OCI-LY3 (cell line): ENCODE measurements at regions not wholly inside any gene's neighbourhood (a gene's known extent, or its start where the extent isn't known, plus 50 kb on each side); places are given as distances from the start of the nearest gene placed in this dataset.

Experiments used
- H2AFZ ChIP-seq: fragments of 200-600, 300-600 bp; shearing (Covaris generic); 2 replicates; pipeline ENCODE4 v1.6.0; 2014; ENCODE audit warnings: antibody characterized with exemption, low read depth, low read length
- H3K27ac ChIP-seq: fragments of 200-600, 300-600 bp; sonication (generic); 2 replicates; pipeline ENCODE4 v1.5.1; 2014; ENCODE audit warnings: mild to moderate bottlenecking, low read length, moderate library complexity, mixed read lengths
- H3K27me3 ChIP-seq: fragments of 200-600, 300-600 bp; sonication (generic); 2 replicates; pipeline ENCODE4 v1.6.1; 2014; ENCODE audit warnings: low read depth, low read length, mixed read lengths
- H3K36me3 ChIP-seq: fragments of 200-600, 300-600 bp; sonication (generic); replicated peaks from 2 replicates; pipeline ENCODE3; 2014; ENCODE audit warnings: low read depth, low read length, mixed read lengths
- H3K4me1 ChIP-seq: fragments of 300-600, 200-600 bp; sonication (generic); 2 replicates; pipeline ENCODE4 v1.6.1; 2014; ENCODE audit warnings: low read length, mixed read lengths
- H3K4me2 ChIP-seq: fragments of 200-600, 300-600 bp; sonication (generic); 2 replicates; pipeline ENCODE4 v1.6.1; 2014; ENCODE audit warnings: low read length, mixed read lengths
- H3K4me3 ChIP-seq: fragments of 300-600, 200-600 bp; sonication (generic); 2 replicates; pipeline ENCODE4 v1.5.1; 2014; ENCODE audit warnings: antibody characterized with exemption, mild to moderate bottlenecking, low read length, moderate library complexity
- H3K79me2 ChIP-seq: fragments of 300-600, 200-600 bp; shearing (Covaris generic); 2 replicates; pipeline ENCODE4 v1.6.1; 2014; ENCODE audit warnings: mild to moderate bottlenecking, low read length, mixed read lengths
- H3K9ac ChIP-seq: fragments of 300-600, 200-600 bp; shearing (Covaris generic); 2 replicates; pipeline ENCODE4 v1.6.0; 2014; ENCODE audit warnings: mild to moderate bottlenecking, low read length, moderate library complexity
- H3K9me3 ChIP-seq: fragments of 200-600, 300-600 bp; shearing (Covaris generic); 2 replicates; pipeline ENCODE4 v1.6.1; 2014; ENCODE audit warnings: low read length, mixed read lengths; ENCODE audit not compliant: insufficient read depth
- H4K20me1 ChIP-seq: fragments of 200-600, 300-600 bp; sonication (generic); 2 replicates; pipeline ENCODE4 v1.6.1; 2016; ENCODE audit warnings: low read length, mixed read lengths; ENCODE audit not compliant: insufficient read depth
- EZH2phosphoT487 ChIP-seq: fragments of 200-600 bp; shearing (Covaris generic); IDR thresholded peaks from 2 replicates; pipeline ENCODE4 v1.6.1; 2018; ENCODE audit warnings: antibody characterized with exemption, mixed run types, low read depth
- TF ChIP-seq, protein P1 (sequence below): fragments of 200-600, 300-600 bp; sonication (generic); IDR thresholded peaks from 2 replicates; pipeline ENCODE4 v1.5.1; 2014; ENCODE audit warnings: antibody characterized with exemption, low read length, low read depth

DNA sequence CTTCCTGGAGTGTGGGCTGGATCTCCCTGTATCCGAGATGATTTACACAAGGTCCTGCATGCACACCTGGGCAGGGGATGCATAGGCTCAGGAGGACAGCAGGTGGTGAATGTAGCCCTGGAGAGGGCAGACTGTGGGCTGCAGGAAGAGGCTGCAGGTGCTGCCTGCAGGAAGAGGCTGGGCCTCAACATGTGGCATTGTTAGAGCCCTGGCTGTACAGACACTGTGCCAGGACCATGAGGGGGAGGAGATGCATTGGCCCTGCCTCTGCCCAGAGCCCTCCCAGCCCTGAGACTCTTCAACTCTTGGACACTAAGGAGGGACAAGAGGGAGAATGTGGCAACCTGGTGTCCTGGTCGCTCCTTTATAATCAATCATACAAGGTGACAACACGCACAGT is 392.8 kb downstream of the TNS1 start:
- Histone ChIP-seq H2AFZ (no peak overlapping the region), H3K4me3 (no peak overlapping the region), H3K79me2 (no peaks in the 10 kb centered on the region), H3K9me3 (no peaks in the 10 kb centered on the region), H3K27ac (no peak overlapping the region), H3K27me3 (peaks cover 6% of the 10 kb centered on the region; the same call in 1 of the 2 replicates), H3K9ac (no peak overlapping the region), H3K4me1 (peaks cover 6% of the 10 kb centered on the region), H4K20me1 (no peaks in the 10 kb centered on the region), H3K36me3 (no peaks in the 10 kb centered on the region), H3K4me2 (no peak overlapping the region)
- TF ChIP-seq, protein P1, sequence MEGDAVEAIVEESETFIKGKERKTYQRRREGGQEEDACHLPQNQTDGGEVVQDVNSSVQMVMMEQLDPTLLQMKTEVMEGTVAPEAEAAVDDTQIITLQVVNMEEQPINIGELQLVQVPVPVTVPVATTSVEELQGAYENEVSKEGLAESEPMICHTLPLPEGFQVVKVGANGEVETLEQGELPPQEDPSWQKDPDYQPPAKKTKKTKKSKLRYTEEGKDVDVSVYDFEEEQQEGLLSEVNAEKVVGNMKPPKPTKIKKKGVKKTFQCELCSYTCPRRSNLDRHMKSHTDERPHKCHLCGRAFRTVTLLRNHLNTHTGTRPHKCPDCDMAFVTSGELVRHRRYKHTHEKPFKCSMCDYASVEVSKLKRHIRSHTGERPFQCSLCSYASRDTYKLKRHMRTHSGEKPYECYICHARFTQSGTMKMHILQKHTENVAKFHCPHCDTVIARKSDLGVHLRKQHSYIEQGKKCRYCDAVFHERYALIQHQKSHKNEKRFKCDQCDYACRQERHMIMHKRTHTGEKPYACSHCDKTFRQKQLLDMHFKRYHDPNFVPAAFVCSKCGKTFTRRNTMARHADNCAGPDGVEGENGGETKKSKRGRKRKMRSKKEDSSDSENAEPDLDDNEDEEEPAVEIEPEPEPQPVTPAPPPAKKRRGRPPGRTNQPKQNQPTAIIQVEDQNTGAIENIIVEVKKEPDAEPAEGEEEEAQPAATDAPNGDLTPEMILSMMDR = no peak
- TF ChIP-seq EZH2phosphoT487 = no peak

DNA sequence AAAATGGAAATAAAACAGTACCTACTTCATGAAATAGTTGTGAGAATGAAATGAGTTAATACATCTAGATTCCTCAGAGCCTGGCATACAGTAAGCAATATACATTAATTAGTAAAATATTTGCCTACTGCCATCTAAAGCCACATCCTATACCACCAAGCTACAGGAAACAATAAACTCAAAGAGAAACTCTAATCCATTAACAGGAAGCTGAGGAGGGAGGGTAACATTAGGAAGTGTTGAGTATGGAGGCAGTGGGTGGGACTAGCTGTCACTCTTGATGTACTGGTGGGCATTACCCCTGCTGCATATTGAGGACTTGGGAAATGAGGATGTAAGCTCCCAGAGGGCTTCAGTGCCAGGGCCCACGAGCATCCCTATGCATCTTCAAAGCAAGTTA is 396.5 kb downstream of the TNS1 start:
- no peaks in the 10 kb centered on the region for H4K20me1 ChIP-seq
- H3K4me3 ChIP-seq = no peak overlapping the region
- no peak overlapping the region for H2AFZ ChIP-seq
- H3K9ac ChIP-seq = no peak overlapping the region
- H3K27ac ChIP-seq = no peak overlapping the region
- no peaks in the 10 kb centered on the region for H3K79me2 ChIP-seq
- H3K9me3 ChIP-seq = no peaks in the 10 kb centered on the region
- no peaks in the 10 kb centered on the region for H3K36me3 ChIP-seq
- TF ChIP-seq, protein P1 = no peak
- TF ChIP-seq EZH2phosphoT487 = no peak
- no peak overlapping the region for H3K4me2 ChIP-seq
- H3K27me3 ChIP-seq = peaks cover 11% of the 10 kb centered on the region
- H3K4me1 ChIP-seq = no peaks in the 10 kb centered on the region

DNA sequence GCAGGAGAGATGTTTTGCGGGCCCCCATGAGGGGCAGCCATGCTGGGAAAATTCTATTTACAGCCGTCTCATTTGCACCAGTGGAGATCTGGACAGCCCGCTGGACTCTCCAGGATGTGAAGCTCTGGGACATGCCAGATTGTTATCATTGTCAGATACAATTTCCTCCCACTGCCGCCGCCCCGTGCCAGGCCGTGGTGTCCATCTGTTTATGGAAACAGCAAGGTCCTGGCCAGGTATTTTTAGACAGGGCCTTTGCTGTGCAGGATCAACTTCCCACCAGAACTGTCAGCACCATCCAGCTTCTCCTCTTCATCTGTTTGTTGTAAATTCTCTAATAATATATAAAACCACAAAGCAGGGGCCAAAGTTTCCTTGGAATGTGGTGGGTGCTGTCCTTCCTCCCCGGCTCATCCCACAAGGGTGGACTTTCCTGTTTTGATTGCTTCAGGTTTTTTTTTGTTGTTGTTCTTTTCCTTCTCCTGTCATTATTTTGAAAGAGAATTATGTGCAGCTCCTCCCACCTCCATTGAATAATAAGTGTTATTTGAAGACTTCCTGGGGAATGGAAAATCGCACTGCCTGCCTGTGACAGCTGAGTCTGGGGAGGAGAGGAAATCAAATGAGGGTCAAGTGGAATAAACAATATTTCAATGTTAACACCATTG is 398.1 kb downstream of the TNS1 start:
- Histone ChIP-seq H3K27ac (no peak overlapping the region), H3K4me2 (no peak overlapping the region), H2AFZ (no peak overlapping the region), H3K9me3 (no peaks in the 10 kb centered on the region), H3K4me1 (no peaks in the 10 kb centered on the region), H3K36me3 (no peaks in the 10 kb centered on the region), H3K79me2 (no peaks in the 10 kb centered on the region), H3K4me3 (no peak overlapping the region), H4K20me1 (no peaks in the 10 kb centered on the region), H3K27me3 (peaks cover 14% of the 10 kb centered on the region), H3K9ac (no peak overlapping the region)
- TF ChIP-seq, protein P1 = no peak
- TF ChIP-seq EZH2phosphoT487 = no peak

DNA sequence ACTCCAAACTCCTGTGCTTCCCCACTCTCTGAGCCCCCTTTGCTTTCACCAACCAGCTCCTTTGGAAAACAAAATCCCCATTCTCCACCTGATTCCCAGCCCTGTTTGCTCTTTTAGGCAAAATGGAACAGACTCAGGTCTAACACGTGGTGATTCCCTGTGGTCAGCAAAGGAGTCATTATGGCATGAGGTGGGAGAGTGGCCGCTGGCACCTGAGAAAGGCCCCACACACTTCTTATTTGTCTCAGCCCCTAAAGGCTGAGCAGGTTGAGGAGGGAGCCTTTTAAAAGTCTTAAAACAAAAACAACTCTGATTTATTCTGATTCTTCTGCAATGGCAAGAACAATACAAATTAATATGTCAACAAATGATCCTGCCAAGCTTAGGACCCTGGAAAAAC is 401.2 kb downstream of the TNS1 start:
- Histone ChIP-seq H3K27ac (no peak overlapping the region), H2AFZ (no peak overlapping the region), H3K79me2 (no peaks in the 10 kb centered on the region), H3K9me3 (no peaks in the 10 kb centered on the region), H4K20me1 (no peaks in the 10 kb centered on the region), H3K9ac (no peak overlapping the region), H3K4me3 (no peak overlapping the region), H3K4me1 (no peaks in the 10 kb centered on the region), H3K4me2 (no peak overlapping the region), H3K36me3 (no peaks in the 10 kb centered on the region), H3K27me3 (peaks cover 12% of the 10 kb centered on the region)
- TF ChIP-seq, protein P1 = no peak
- no peak for TF ChIP-seq EZH2phosphoT487
